Psoas muscle (tissue), 7 donors: ENCODE measurements at regions not wholly inside any gene's neighbourhood (a gene's known extent, or its start where the extent isn't known, plus 50 kb on each side); places are given as distances from the start of the nearest gene placed in this dataset.
"Not testable (repeated sequence)": the region's sequence is repeated elsewhere in the genome, so short reads cannot be mapped to it uniquely, and the experiment has no call there.

ENCODE experiments used
- ATAC-seq, 4 donors: fragments of 200-7000 bp; cut with Tn5 transposase; one replicate each; pipeline ENCODE4 v1.9.1; 2020; ENCODE audit warnings: moderate library complexity in 3 of 4, mild to moderate bottlenecking in 2 of 4
- DNase-seq, 2 donors: peaks; one replicate each; pipeline ENCODE4 v3.0.0-alpha.2; 2020
- H3K27ac ChIP-seq: fragments of 200-600 bp; one replicate; pipeline ENCODE4 v1.8.0; 2022
- H3K27me3 ChIP-seq, 3 donors: fragments of 200-600 bp in 1 of 3; one replicate each; pipeline versions ENCODE4 v1.6.1 to v1.8.0; 2013 to 2022; ENCODE audit warnings: low read length in 2 of 3, mild to moderate bottlenecking in 2 of 3, moderate library complexity in 1 of 3; ENCODE audit not compliant: insufficient read depth in 3 of 3
- H3K36me3 ChIP-seq, 2 donors: fragments of 200-600 bp in 1 of 2; one replicate each; pipeline versions ENCODE4 v1.6.1 to v1.8.0; 2013 to 2022; ENCODE audit warnings: low read depth in 1 of 2, mild to moderate bottlenecking in 1 of 2, moderate library complexity in 1 of 2; ENCODE audit not compliant: insufficient read depth in 1 of 2
- H3K4me1 ChIP-seq: fragments of 200-600 bp; one replicate; pipeline ENCODE4 v1.8.0; 2022
- H3K4me3 ChIP-seq: fragments of 200-600 bp; one replicate; pipeline ENCODE4 v1.8.0; 2022; ENCODE audit warnings: mild to moderate bottlenecking
- H3K9me3 ChIP-seq: fragments of 200-600 bp; one replicate; pipeline ENCODE4 v1.8.0; 2022
- WGBS, 3 donors: extraction: QIAGEN DNeasy Blood & Tissue Kit; methylation state at CpG; one replicate each; pipeline versions ENCODE4 v1.1.6 to v1.1.7; 2013; 5-methylcytosine and 5-hydroxymethylcytosine counted together
- intact Hi-C, 2 donors: fragments of 100-400 bp; cut with DNase I; formaldehyde crosslinking; loops; one replicate each; pipeline versions ENCODE4 v1.11.0 to v1.14.2; 2022
- TF ChIP-seq, protein P1 (sequence below): fragments of 200-600 bp; IDR thresholded peaks from one replicate; pipeline ENCODE4 v1.8.0; 2022; ENCODE audit warnings: antibody characterized with exemption
- donor health status: healthy with polysubstance abuse.
- donor health status: DM: no; HTN: no; CAD: no; lungs with moderate emphysema.
- donor health status: Bipolar disorder and iron deficiency.
- donor health status: healthy.
- donor health status: DM: yes; HTN: yes; CAD: no.
- donor health status: DM: no; HTN: no; CAD: no.
- donor health status: DM: yes; HTN: yes; CAD: no.

DNA sequence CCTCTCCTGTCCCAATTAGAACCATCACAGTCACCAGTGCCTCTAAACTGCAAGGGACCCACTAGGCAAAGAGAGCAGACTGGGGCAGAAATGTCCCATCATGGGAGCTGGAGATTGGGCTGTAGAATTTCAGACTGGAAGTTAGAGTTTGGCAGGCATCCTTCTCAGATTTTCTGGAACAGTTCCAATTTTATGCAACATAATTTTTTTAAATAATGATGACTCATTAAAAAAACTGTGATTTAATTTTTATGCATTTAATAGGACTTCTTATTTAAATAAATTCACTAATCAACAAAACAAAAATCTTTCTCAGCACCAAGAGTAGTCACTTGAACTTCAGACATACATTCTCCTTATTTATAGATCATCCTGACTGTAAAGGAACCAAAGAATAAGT, 84.6 kb upstream of the SLC7A14 start:
- no peak overlapping the region for H3K4me3 ChIP-seq
- no peaks in the 10 kb centered on the region for H3K4me1 ChIP-seq
- H3K9me3 ChIP-seq = no peaks in the 10 kb centered on the region
- intact Hi-C loops = no loop called here
- no peak for ATAC-seq
- TF ChIP-seq, protein P1, sequence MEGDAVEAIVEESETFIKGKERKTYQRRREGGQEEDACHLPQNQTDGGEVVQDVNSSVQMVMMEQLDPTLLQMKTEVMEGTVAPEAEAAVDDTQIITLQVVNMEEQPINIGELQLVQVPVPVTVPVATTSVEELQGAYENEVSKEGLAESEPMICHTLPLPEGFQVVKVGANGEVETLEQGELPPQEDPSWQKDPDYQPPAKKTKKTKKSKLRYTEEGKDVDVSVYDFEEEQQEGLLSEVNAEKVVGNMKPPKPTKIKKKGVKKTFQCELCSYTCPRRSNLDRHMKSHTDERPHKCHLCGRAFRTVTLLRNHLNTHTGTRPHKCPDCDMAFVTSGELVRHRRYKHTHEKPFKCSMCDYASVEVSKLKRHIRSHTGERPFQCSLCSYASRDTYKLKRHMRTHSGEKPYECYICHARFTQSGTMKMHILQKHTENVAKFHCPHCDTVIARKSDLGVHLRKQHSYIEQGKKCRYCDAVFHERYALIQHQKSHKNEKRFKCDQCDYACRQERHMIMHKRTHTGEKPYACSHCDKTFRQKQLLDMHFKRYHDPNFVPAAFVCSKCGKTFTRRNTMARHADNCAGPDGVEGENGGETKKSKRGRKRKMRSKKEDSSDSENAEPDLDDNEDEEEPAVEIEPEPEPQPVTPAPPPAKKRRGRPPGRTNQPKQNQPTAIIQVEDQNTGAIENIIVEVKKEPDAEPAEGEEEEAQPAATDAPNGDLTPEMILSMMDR = no peak
- no peaks in the 10 kb centered on the region for H3K36me3 ChIP-seq
- DNase-seq = no peak
- no peak overlapping the region for H3K27ac ChIP-seq
- H3K27me3 ChIP-seq = no peaks in the 10 kb centered on the region

- H3K4me3 ChIP-seq, H3K36me3 ChIP-seq, H3K27me3 ChIP-seq, H3K4me1 ChIP-seq, H3K9me3 ChIP-seq, ATAC-seq, intact Hi-C loops, DNase-seq, H3K27ac ChIP-seq: not testable (repeated sequence)
- WGBS, 3 donors = 88 to 97% (median 94%) methylated on average over 2 to 3 of the region's 3 CpGs
These were observed 77.1 kb upstream of the SLC7A14 start for GRCh38 chr3:170662986-170663385.

DNA sequence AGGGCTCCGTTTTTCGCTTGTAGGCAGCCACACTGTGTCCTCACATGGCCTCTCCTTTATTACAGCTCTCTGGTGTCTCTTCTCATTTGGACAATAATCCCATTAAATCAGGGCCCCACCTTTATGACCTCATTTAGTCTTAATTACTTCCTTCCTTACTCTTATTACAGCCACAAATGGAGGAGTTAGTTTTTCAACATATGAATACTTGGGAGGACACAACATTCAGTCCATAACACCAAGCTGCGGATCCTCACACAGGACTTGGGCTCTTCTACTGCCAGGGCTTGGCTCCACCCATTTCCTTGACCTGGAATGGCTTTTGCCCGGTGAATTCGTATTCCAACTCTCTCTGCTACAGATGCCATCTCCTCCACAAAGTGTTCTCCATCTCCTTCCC, 74.3 kb upstream of the SLC7A14 start:
- H3K4me3 ChIP-seq = no peak overlapping the region
- DNase-seq (no peak), ATAC-seq (no peak)
- TF ChIP-seq, protein P1 = no peak
- no peak overlapping the region for H3K27ac ChIP-seq
- H3K4me1 ChIP-seq = no peaks in the 10 kb centered on the region
- intact Hi-C loops = no loop called here
- 45 to 49% (median 47%) methylated on average over 5 of the region's 5 CpGs for WGBS, 3 donors
- H3K27me3 ChIP-seq = no peaks in the 10 kb centered on the region
- peaks cover 4% of the 10 kb centered on the region for H3K9me3 ChIP-seq
- no peaks in the 10 kb centered on the region for H3K36me3 ChIP-seq

- Histone ChIP-seq H3K27ac (no peak overlapping the region), H3K36me3 (no peaks in the 10 kb centered on the region), H3K4me1 (no peaks in the 10 kb centered on the region), H3K27me3 (peaks cover 0 to 3% (median 0%) of the 10 kb centered on the region in 3 donors), H3K4me3 (no peak overlapping the region), H3K9me3 (no peaks in the 10 kb centered on the region)
- DNase-seq (no peak), ATAC-seq (no peak)
- TF ChIP-seq, protein P1 = no peak
- 86 to 87% (median 86%) methylated on average over 2 of the region's 2 CpGs for WGBS, 3 donors
- intact Hi-C loops = no loop called here
These were observed 71.4 kb upstream of the SLC7A14 start for GRCh38 chr3:170657312-170657711.

DNA sequence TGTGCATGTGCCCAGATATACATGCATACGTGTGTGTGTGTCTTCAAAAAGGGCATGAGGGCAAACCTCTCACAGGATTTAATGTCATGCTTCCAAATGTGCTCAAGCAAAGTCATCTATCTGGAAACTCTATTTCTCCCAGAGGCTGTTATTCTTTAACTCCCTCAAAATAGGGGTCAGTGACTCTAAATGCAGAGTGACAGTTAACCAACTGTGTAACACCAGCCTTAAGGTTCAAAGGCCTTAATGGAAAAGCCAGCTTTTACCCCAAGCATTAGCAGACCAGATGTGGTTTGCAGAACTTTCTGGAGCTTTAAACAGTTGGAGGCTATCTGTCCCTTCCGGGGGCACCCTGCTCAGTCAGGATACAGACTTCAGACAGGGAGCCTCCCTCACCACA, 70.4 kb upstream of the SLC7A14 start:
- WGBS, 3 donors = 64 to 74% (median 65%) methylated on average over 2 of the region's 2 CpGs
- no peak for DNase-seq
- Histone ChIP-seq H3K9me3 (no peaks in the 10 kb centered on the region), H3K4me1 (no peaks in the 10 kb centered on the region), H3K27me3 (peaks cover 0 to 3% (median 0%) of the 10 kb centered on the region in 3 donors), H3K4me3 (no peak overlapping the region), H3K27ac (no peak overlapping the region), H3K36me3 (no peaks in the 10 kb centered on the region)
- TF ChIP-seq, protein P1 = no peak
- intact Hi-C loops = no loop called here
- ATAC-seq = no peak
